Keratinocyte (primary cell): ENCODE measurements at regions not wholly inside any gene's neighbourhood (a gene's known extent, or its start where the extent isn't known, plus 50 kb on each side); places are given as distances from the start of the nearest gene placed in this dataset.

Experiments
- EZH2 ChIP-seq: IDR thresholded peaks from one replicate; pipeline ENCODE4 v1.6.1; 2012; ENCODE audit warnings: inconsistent platforms, mild to moderate bottlenecking, low read length, moderate library complexity
- TF ChIP-seq, protein P1 (sequence below), 3 experiments: IDR thresholded peaks in 1 of 3; conservative IDR thresholded peaks in 1 of 3; optimal IDR thresholded peaks in 1 of 3; 2 replicates in 2 of 3; 3 replicates in 1 of 3; pipeline versions ENCODE3 to v1.5.1; 2011; ENCODE audit warnings: low read length in 3 of 3, mild to moderate bottlenecking in 3 of 3, moderate library complexity in 2 of 3, control low read depth in 1 of 3, inconsistent platforms in 1 of 3; ENCODE audit not compliant: insufficient read depth in 2 of 3; ENCODE audit errors: extremely low read depth in 1 of 3

DNA sequence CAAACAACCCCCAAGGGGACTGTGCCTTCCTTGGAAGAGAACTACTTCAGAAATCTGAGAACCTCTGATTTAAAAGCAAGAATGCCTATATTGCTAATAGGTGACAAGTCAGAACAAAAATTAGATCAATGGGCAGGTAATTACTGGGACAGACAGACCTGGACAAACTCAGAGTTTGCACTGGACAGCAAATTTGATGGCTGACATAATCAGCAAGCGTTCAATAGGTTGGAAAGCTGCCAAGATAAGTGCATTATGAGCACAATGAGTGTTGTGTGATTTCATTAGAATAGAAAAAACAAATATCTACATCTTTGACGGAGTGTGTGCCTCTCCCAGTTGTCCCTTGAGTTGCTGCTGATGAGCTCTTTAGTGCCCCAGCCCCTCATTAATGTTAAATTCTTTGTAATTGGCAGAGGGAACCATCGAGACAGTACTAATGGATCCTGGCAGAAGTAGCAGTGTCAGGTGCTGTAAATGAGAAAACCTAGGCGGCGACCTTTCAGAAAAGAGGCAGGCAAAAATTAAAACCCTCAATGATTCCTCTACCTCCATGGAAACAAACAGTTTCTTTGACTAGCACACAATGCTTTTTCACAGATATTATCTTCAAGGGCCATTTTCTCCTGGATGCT lies 116.5 kb upstream of the COL21A1 start:
- TF ChIP-seq, protein P1, sequence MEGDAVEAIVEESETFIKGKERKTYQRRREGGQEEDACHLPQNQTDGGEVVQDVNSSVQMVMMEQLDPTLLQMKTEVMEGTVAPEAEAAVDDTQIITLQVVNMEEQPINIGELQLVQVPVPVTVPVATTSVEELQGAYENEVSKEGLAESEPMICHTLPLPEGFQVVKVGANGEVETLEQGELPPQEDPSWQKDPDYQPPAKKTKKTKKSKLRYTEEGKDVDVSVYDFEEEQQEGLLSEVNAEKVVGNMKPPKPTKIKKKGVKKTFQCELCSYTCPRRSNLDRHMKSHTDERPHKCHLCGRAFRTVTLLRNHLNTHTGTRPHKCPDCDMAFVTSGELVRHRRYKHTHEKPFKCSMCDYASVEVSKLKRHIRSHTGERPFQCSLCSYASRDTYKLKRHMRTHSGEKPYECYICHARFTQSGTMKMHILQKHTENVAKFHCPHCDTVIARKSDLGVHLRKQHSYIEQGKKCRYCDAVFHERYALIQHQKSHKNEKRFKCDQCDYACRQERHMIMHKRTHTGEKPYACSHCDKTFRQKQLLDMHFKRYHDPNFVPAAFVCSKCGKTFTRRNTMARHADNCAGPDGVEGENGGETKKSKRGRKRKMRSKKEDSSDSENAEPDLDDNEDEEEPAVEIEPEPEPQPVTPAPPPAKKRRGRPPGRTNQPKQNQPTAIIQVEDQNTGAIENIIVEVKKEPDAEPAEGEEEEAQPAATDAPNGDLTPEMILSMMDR (optimal IDR thresholded peaks at IDR 0.05 in 1 of 3, IDR thresholded peaks at IDR 0.05 in 1 of 3, conservative IDR thresholded peaks at IDR 0.05 in 1 of 3; ENCODE audit: extremely low read depth in 1 of 3, insufficient read depth in 2 of 3, low read length in 3 of 3): no peak
- TF ChIP-seq EZH2: no peak
